ENCODE measurements at regions not wholly inside any gene's neighbourhood (a gene's known extent, or its start where the extent isn't known, plus 50 kb on each side); places are given as distances from the start of the nearest gene placed in this dataset.

DNA sequence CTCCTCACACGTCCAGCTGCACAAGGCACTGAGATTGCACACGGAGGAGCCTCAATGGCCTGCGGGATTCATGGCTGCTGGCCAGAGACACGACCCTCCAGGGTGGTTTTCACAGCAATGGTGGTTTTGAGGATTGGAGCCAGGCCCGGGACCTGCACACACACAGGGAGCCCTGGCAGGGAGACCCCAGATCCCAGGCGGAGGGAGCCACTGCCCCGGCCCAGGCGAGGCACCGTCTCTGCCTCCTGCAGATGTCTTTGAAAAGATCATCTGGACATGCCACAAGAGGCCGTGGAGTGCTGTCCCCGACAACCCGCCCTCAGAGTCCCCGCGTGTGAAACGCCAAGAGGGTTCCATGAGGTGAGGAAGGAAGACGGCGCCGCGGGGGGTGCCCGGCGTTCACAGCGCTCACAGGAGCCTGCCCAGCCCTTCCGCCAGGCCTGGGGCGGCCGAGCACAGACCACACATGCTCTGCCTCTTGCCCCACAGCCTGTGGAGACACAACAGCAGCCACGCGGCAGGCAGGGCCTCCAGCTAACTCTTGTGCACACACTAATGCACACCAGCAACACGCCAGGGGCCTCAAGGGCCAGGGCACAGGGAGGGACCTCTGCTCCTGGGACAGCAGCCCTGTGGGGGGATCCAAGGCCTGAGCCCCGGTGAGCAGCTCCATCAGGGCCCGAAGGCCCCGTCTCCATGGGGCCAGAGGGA is 72.8 kb upstream of the CTDP1 start:
- FAIRE-seq (no peak), DNase-seq (peak in 1 of 5 donors; percentile 57)
- H3K27me3 ChIP-seq (ENCODE audit: control insufficient read depth, insufficient read depth, low read length), result no peaks in the 10 kb centered on the region

GRCh38 chr18:79607361-79607952 is 72.1 kb upstream of the CTDP1 start:
- intact Hi-C loops (cut with DNase I), result no loop called here
- TF ChIP-seq CTCF (IDR thresholded peaks at IDR 0.05; ENCODE audit: borderline replicate concordance, extremely low read depth, insufficient read depth), result no peak
- Histone ChIP-seq H3K9ac (ENCODE audit: low read length in 3 of 3) (no peak overlapping the region), H3K4me3 (ENCODE audit: low read length in 3 of 3) (no peak overlapping the region), H3K36me3 (ENCODE audit: control insufficient read depth in 2 of 3, insufficient read depth in 3 of 3, low read length in 3 of 3) (no peaks in the 10 kb centered on the region), H3K4me1 (ENCODE audit: control insufficient read depth in 2 of 3, insufficient read depth in 2 of 3, low read depth in 1 of 3, low read length in 3 of 3) (no peaks in the 10 kb centered on the region), H3K27ac (ENCODE audit: low read depth in 2 of 2, low read length in 2 of 2) (no peak overlapping the region), H3K9me3 (ENCODE audit: control insufficient read depth in 2 of 3, insufficient read depth in 1 of 3, low read length in 3 of 3) (no peaks in the 10 kb centered on the region), H3K27me3 (ENCODE audit: control insufficient read depth, insufficient read depth, low read length) (no peaks in the 10 kb centered on the region)
- DNase-seq (peak in 2 of 5 donors; percentile 41 to 51), FAIRE-seq (no peak)

More for the DNA sequence above, 72.8 kb upstream of the CTDP1 start:
- no peaks in the 10 kb centered on the region for H3K9me3 ChIP-seq (ENCODE audit: control insufficient read depth in 2 of 3, insufficient read depth in 1 of 3, low read length in 3 of 3)
- H3K9ac ChIP-seq (ENCODE audit: low read length in 3 of 3), result no peak overlapping the region
- no peak overlapping the region for H3K4me3 ChIP-seq (ENCODE audit: low read length in 3 of 3)
- no peaks in the 10 kb centered on the region for H3K36me3 ChIP-seq (ENCODE audit: control insufficient read depth in 2 of 3, insufficient read depth in 3 of 3, low read length in 3 of 3)
- TF ChIP-seq CTCF (IDR thresholded peaks at IDR 0.05; ENCODE audit: borderline replicate concordance, extremely low read depth, insufficient read depth), result no peak
- intact Hi-C loops (cut with DNase I), result no loop called here
- H3K4me1 ChIP-seq (ENCODE audit: control insufficient read depth in 2 of 3, insufficient read depth in 2 of 3, low read depth in 1 of 3, low read length in 3 of 3), result no peaks in the 10 kb centered on the region
- H3K27ac ChIP-seq (ENCODE audit: low read depth in 2 of 2, low read length in 2 of 2), result no peak overlapping the region

GRCh38 chr18:79608069-79608468 is 71.5 kb upstream of the CTDP1 start:
- FAIRE-seq, result no peak
- intact Hi-C loops (cut with DNase I), result no loop called here

More at GRCh38 chr18:79608069-79608468, 71.5 kb upstream of the CTDP1 start:
- H3K4me3 ChIP-seq (ENCODE audit: low read length in 3 of 3), result no peak overlapping the region
- no peak overlapping the region for H3K27ac ChIP-seq (ENCODE audit: low read depth in 2 of 2, low read length in 2 of 2)
- no peaks in the 10 kb centered on the region for H3K36me3 ChIP-seq (ENCODE audit: control insufficient read depth in 2 of 3, insufficient read depth in 3 of 3, low read length in 3 of 3)
- H3K9me3 ChIP-seq (ENCODE audit: control insufficient read depth in 2 of 3, insufficient read depth in 1 of 3, low read length in 3 of 3), result no peaks in the 10 kb centered on the region
- TF ChIP-seq CTCF (IDR thresholded peaks at IDR 0.05; ENCODE audit: borderline replicate concordance, extremely low read depth, insufficient read depth), result no peak
- peak in 1 of 5 donors; percentile 41 for DNase-seq
- H3K4me1 ChIP-seq (ENCODE audit: control insufficient read depth in 2 of 3, insufficient read depth in 2 of 3, low read depth in 1 of 3, low read length in 3 of 3), result no peaks in the 10 kb centered on the region
- no peaks in the 10 kb centered on the region for H3K27me3 ChIP-seq (ENCODE audit: control insufficient read depth, insufficient read depth, low read length)
- H3K9ac ChIP-seq (ENCODE audit: low read length in 3 of 3), result no peak overlapping the region
